GM13977 (cell line): ENCODE measurements at regions not wholly inside any gene's neighbourhood (a gene's known extent, or its start where the extent isn't known, plus 50 kb on each side); places are given as distances from the start of the nearest gene placed in this dataset.

Experiments
- DNase-seq: peaks from one replicate; pipeline ENCODE4 v3.0.0; 2012; ENCODE audit warnings: low spot score
- in situ Hi-C: fragments of 300-500 bp; cut with MboI; formaldehyde crosslinking; loops from one replicate; pipeline ENCODE4 v1.12.0; 2022; ENCODE audit warnings: low sequenced_read_pairs, low pct_unique_long_range_greater_than_20kb, mixed read lengths, inconsistent platforms; ENCODE audit not compliant: unreplicated experiment
- TF ChIP-seq, protein P1 (sequence below): IDR thresholded peaks from 2 replicates; pipeline ENCODE4 v1.5.1; 2012; ENCODE audit warnings: mild to moderate bottlenecking, control low read depth; ENCODE audit not compliant: insufficient read depth; ENCODE audit errors: extremely low read depth, missing control alignments

DNA sequence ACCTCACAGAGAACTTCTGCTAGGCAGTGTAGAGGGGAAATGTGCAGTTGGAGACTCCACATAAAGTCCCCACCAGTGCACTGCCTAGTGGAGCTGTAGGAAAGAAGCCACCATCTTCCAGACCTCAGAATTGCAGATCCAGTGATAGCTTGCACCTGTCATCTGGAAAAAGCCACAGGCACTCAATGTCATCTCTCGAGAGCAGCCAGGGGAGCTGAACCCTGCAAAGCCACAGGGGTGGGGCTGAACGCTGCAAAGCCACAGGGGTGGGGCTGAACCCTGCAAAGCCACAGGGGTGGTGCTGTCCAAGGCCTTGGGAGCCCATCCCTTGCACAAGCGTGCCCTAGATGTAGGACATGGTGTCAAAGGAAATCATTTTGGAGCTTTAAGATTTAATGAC lies 1226.3 kb downstream of the PCDH7 start:
- no peak for DNase-seq
- in situ Hi-C loops = no loop called here
- TF ChIP-seq, protein P1, sequence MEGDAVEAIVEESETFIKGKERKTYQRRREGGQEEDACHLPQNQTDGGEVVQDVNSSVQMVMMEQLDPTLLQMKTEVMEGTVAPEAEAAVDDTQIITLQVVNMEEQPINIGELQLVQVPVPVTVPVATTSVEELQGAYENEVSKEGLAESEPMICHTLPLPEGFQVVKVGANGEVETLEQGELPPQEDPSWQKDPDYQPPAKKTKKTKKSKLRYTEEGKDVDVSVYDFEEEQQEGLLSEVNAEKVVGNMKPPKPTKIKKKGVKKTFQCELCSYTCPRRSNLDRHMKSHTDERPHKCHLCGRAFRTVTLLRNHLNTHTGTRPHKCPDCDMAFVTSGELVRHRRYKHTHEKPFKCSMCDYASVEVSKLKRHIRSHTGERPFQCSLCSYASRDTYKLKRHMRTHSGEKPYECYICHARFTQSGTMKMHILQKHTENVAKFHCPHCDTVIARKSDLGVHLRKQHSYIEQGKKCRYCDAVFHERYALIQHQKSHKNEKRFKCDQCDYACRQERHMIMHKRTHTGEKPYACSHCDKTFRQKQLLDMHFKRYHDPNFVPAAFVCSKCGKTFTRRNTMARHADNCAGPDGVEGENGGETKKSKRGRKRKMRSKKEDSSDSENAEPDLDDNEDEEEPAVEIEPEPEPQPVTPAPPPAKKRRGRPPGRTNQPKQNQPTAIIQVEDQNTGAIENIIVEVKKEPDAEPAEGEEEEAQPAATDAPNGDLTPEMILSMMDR = no peak

DNA sequence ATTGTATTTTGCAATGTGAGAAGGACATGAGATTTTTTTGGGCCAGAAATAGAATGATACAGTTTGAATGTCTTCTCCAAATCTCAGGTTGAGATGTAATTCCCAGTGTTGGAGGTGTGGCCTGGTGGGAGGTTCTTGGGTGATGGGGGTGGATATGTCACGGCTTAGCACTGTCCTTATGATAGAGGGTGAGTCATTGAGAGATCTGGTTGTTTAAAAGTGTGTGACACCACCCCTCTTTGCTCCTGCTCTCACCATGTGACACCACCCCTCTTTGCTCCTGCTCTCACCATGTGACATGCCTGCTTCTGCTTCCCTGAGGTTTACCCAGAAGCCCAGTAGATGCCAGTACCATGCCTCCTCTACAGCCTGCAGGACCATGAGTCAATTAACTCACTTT lies 1226.9 kb downstream of the PCDH7 start:
- TF ChIP-seq, protein P1 = no peak
- in situ Hi-C loops = no loop called here
- no peak for DNase-seq

DNA sequence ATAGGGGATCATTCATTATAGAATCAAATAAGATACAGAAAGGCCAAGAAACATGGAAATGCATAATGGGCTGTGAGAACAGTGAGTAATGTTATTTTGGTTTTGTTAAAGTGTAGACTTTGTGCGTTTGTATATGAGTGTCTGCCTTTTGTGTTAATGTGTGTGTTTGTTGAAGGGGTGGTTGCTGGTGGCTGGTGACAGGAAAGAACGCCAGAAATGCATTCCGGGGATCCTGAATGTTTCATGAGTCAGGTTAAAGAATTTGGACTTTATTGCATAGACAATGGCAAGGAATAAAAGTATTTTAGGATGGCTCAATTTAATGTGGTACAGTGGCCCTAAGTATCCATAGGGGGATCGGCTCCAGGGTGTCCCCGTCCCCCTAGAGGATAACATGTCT lies 1228.9 kb downstream of the PCDH7 start:
- in situ Hi-C loops = no loop called here
- TF ChIP-seq, protein P1 = no peak

DNA sequence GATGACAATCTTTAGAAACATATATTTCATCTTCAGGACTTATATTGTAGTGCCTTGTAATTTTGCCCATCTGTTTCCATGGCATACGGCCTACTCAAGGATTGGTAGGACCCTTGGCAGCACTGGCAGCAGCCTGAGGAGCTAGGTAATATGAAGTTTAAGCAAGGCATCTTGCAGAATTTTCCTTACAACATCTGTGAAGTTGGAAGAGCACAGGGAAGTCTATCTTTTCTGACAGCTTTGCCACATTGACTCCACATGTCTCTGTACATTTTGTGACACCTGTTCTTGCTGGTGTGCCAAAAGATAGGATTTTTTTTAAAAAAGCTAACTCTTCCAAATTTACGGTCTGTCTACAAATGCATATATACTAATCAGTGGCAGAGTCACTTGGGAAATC lies 1235.2 kb downstream of the PCDH7 start:
- in situ Hi-C loops = no loop called here
- TF ChIP-seq, protein P1 = no peak
- DNase-seq = no peak

More for the DNA sequence above, 1228.9 kb downstream of the PCDH7 start:
- DNase-seq = no peak

DNA sequence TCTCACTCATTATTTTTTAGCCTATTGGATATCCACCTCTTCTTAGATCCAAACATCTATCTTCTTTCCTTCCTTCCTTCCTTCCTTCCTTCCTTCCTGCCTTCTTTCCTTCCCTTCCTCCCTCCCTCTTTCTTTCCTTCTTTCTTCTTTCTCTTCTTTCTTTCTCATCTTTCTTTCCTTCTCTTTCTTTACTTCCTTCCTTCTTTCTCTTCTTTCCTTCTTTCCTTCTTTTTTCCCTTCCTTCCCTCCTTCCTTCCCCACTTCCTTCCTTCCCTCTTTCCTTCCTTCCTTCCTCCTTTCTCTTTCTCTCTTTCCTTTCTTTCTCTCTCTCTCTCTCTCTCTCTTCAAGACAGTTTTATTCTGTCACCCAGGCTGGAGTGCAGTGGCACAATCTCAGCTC lies 1239.8 kb downstream of the PCDH7 start:
- TF ChIP-seq, protein P1 = no peak
- DNase-seq = no peak
- in situ Hi-C loops = no loop called here

DNA sequence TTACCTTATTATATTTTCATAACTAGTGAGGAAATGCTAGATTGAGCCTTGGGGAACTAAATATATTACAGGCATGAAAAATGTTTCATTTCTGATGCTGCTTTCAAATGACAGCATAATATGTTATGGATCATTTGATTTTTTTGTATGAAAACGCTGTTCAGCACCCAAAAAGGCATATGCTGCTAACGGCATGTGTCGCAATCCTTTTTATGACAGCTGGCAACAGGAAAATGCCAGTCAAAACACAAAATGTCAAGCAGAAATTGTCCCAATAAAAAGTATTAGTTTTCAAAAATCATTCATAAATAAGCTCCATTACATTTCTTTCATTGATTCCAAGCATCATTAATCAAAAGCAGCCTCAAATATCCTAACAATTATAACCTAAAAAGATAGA lies 1244.5 kb downstream of the PCDH7 start:
- DNase-seq = no peak
- in situ Hi-C loops = no loop called here
- TF ChIP-seq, protein P1 = no peak

DNA sequence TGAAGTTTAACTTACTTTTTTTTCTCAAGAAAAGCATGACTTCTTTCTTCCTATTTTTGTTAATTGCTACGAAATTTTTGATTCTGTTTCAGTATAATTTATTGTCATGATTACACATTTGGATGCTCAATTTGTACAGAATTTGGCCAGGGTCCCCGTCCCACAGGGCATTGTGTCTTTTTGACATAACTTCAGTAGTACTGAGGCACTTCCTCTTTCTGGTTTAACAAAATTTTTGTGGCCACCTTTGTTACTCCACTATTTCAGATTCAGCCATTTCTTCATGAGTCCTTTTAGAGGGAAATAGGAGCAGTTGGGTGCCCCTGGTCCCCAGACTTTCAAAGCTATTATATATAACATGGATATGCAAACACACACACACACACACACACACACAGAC lies 1248.7 kb downstream of the PCDH7 start:
- in situ Hi-C loops = no loop called here
- no peak for DNase-seq
- TF ChIP-seq, protein P1 = no peak
